ENCODE measurements at regions not wholly inside any gene's neighbourhood (a gene's known extent, or its start where the extent isn't known, plus 50 kb on each side); places are given as distances from the start of the nearest gene placed in this dataset.

DNA sequence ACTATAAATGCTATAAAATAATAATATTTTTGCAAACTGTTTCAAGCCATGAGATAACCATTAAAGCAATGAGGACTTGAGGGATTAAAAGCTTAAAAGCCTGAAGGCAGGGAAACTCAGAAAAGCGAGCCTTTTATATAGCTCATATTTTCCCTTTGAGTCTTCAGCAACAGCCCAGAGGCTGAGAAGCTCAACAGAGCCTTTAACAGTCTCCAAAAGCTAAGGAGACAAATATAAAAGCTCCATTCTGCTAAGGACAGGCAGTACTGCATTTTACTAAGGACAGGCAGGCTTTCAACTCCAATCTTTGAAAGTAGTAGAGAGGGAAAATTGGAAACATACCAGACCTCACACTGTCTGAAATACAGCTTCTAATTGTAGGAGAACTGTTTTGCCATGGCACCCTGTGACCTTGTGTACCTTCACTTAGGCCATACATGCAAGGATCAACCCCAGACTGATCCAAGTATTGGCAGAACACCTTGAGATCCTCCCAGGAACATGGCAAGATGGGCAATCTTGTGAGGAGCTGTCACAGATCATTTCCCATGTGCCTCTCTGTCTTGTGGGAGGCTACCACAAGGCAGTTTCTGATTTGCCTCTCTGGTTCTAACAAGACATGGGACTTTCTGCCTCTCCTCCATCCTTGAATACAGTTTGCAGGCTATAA is 53.1 kb upstream of the ARNT2 start (continued):
- TF ChIP-seq, protein P1, sequence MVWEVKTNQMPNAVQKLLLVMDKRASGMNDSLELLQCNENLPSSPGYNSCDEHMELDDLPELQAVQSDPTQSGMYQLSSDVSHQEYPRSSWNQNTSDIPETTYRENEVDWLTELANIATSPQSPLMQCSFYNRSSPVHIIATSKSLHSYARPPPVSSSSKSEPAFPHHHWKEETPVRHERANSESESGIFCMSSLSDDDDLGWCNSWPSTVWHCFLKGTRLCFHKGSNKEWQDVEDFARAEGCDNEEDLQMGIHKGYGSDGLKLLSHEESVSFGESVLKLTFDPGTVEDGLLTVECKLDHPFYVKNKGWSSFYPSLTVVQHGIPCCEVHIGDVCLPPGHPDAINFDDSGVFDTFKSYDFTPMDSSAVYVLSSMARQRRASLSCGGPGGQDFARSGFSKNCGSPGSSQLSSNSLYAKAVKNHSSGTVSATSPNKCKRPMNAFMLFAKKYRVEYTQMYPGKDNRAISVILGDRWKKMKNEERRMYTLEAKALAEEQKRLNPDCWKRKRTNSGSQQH (CRISPR knock-in tag; IDR thresholded peaks at IDR 0.05; ENCODE audit: low read depth) = no peak
